Astrocyte (in vitro differentiated cells and primary cell): ENCODE measurements at regions not wholly inside any gene's neighbourhood (a gene's known extent, or its start where the extent isn't known, plus 50 kb on each side); places are given as distances from the start of the nearest gene placed in this dataset.

Source experiments
- DNase-seq: peaks from one replicate; pipeline ENCODE4 v3.0.0-alpha.2; 2010; ENCODE audit warnings: low read depth
- FAIRE-seq: peaks from 2 replicates; lab custom pipeline; 2011; peaks lifted over from hg19 to GRCh38; lab: Jason Lieb, UNC
- H2AFZ ChIP-seq: 2 replicates; pipeline ENCODE4 v1.6.0; 2012; ENCODE audit warnings: low read depth, low read length, inconsistent platforms
- H3K27ac ChIP-seq: 2 replicates; pipeline ENCODE4 v1.5.1; 2011; ENCODE audit warnings: low read depth, low read length, inconsistent platforms
- H3K27me3 ChIP-seq: 2 replicates; pipeline ENCODE4 v1.6.0; 2011; ENCODE audit warnings: low read length, inconsistent platforms; ENCODE audit not compliant: insufficient read depth
- H3K36me3 ChIP-seq: 2 replicates; pipeline ENCODE4 v1.5.1; 2011; ENCODE audit warnings: low read length, inconsistent platforms; ENCODE audit not compliant: insufficient read depth
- H3K4me1 ChIP-seq: 2 replicates; pipeline ENCODE4 v1.5.1; 2011; ENCODE audit warnings: low read length, inconsistent platforms; ENCODE audit not compliant: insufficient read depth
- H3K4me2 ChIP-seq: 2 replicates; pipeline ENCODE4 v1.6.0; 2012; ENCODE audit warnings: low read length, inconsistent platforms
- H3K4me3 ChIP-seq: 2 replicates; pipeline ENCODE4 v1.5.1; 2011; ENCODE audit warnings: low read depth, mild to moderate bottlenecking, low read length, inconsistent platforms; ENCODE audit not compliant: insufficient read depth
- H3K79me2 ChIP-seq: 2 replicates; pipeline ENCODE4 v1.6.0; 2012; ENCODE audit warnings: mild to moderate bottlenecking, low read length, inconsistent platforms; ENCODE audit not compliant: insufficient read depth
- H3K9ac ChIP-seq: 2 replicates; pipeline ENCODE4 v1.6.0; 2012; ENCODE audit warnings: mild to moderate bottlenecking, low read length, inconsistent platforms
- H3K9me3 ChIP-seq: 2 replicates; pipeline ENCODE4 v1.5.1; 2012; ENCODE audit warnings: low read depth, mild to moderate bottlenecking, low read length, inconsistent platforms; ENCODE audit not compliant: insufficient read depth
- H4K20me1 ChIP-seq: 2 replicates; pipeline ENCODE4 v1.6.0; 2012; ENCODE audit warnings: low read length, inconsistent platforms; ENCODE audit not compliant: insufficient read depth
- H3K27ac Mint-ChIP-seq: one replicate; pipeline ENCODE4 v1.8.0; 2021; ENCODE audit warnings: mild to moderate bottlenecking, mixed read lengths; ENCODE audit not compliant: unreplicated experiment
- H3K27me3 Mint-ChIP-seq: one replicate; pipeline ENCODE4 v1.8.0; 2021; ENCODE audit warnings: low read depth, mixed read lengths; ENCODE audit not compliant: unreplicated experiment
- H3K36me3 Mint-ChIP-seq: one replicate; pipeline ENCODE4 v1.8.0; 2021; ENCODE audit warnings: low read depth, mixed read lengths; ENCODE audit not compliant: unreplicated experiment
- H3K4me1 Mint-ChIP-seq: one replicate; pipeline ENCODE4 v1.8.0; 2021; ENCODE audit warnings: low read depth, mixed read lengths; ENCODE audit not compliant: unreplicated experiment
- H3K4me3 Mint-ChIP-seq: one replicate; pipeline ENCODE4 v1.8.0; 2021; ENCODE audit warnings: mild to moderate bottlenecking, moderate library complexity, mixed read lengths; ENCODE audit not compliant: unreplicated experiment
- H3K9me3 Mint-ChIP-seq: one replicate; pipeline ENCODE4 v1.8.0; 2021; ENCODE audit warnings: mild to moderate bottlenecking, mixed read lengths; ENCODE audit not compliant: unreplicated experiment
- EZH2 ChIP-seq: IDR thresholded peaks from 2 replicates; pipeline ENCODE4 v1.6.1; 2012; ENCODE audit warnings: mild to moderate bottlenecking, low read length, inconsistent platforms; ENCODE audit not compliant: insufficient read depth
- TF ChIP-seq, protein P1 (sequence below): IDR thresholded peaks from 2 replicates; pipeline ENCODE4 v1.5.1; 2011; ENCODE audit warnings: low read depth, mild to moderate bottlenecking, inconsistent platforms, low read length, moderate library complexity; ENCODE audit not compliant: insufficient read depth

DNA sequence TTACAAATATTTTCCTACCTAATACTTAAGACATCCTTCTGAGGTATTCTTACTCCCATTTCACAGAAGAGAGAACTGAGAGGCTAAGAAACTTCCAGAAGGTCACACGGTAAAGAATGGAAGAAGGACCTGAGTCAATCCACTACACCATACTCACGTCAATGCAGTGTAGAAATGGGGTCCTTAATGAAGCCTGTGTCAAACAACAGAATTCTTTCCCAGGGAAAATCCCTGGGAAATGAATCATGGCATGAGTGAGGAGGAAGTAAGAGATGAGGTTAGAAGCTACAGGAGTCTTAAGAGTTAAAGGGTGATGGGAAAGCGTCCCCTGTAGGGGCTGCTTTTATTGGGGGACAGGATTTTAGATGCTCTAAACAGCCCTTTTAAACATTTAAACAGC lies 147.9 kb downstream of the C11orf91 start:
- Histone ChIP-seq H3K79me2 (no peaks in the 10 kb centered on the region), H3K4me3 (no peak overlapping the region), H3K27ac (peak overlapping the region; percentile 74), H3K4me1 (peaks cover 13% of the 10 kb centered on the region), H2AFZ (no peak overlapping the region), H3K9ac (peak overlapping the region; percentile 17), H4K20me1 (no peaks in the 10 kb centered on the region), H3K4me2 (no peak overlapping the region), H3K27me3 (no peaks in the 10 kb centered on the region), H3K36me3 (no peaks in the 10 kb centered on the region), H3K9me3 (no peaks in the 10 kb centered on the region)
- Mint-ChIP-seq H3K9me3 (no peaks in the 10 kb centered on the region), H3K4me3 (no peak overlapping the region), H3K36me3 (peaks cover 3% of the 10 kb centered on the region), H3K4me1 (peaks cover 16% of the 10 kb centered on the region), H3K27me3 (peaks cover 1% of the 10 kb centered on the region), H3K27ac (no peak overlapping the region)
- DNase-seq (peak; percentile 68), FAIRE-seq (no peak)
- TF ChIP-seq EZH2: no peak
- TF ChIP-seq, protein P1, sequence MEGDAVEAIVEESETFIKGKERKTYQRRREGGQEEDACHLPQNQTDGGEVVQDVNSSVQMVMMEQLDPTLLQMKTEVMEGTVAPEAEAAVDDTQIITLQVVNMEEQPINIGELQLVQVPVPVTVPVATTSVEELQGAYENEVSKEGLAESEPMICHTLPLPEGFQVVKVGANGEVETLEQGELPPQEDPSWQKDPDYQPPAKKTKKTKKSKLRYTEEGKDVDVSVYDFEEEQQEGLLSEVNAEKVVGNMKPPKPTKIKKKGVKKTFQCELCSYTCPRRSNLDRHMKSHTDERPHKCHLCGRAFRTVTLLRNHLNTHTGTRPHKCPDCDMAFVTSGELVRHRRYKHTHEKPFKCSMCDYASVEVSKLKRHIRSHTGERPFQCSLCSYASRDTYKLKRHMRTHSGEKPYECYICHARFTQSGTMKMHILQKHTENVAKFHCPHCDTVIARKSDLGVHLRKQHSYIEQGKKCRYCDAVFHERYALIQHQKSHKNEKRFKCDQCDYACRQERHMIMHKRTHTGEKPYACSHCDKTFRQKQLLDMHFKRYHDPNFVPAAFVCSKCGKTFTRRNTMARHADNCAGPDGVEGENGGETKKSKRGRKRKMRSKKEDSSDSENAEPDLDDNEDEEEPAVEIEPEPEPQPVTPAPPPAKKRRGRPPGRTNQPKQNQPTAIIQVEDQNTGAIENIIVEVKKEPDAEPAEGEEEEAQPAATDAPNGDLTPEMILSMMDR: no peak

- no peak for TF ChIP-seq EZH2
- TF ChIP-seq, protein P1: no peak
- Histone ChIP-seq H3K79me2 (no peaks in the 10 kb centered on the region), H3K27me3 (no peaks in the 10 kb centered on the region), H3K27ac (no peak overlapping the region), H3K4me2 (no peak overlapping the region), H4K20me1 (no peaks in the 10 kb centered on the region), H3K4me3 (no peak overlapping the region), H2AFZ (no peak overlapping the region), H3K9me3 (no peaks in the 10 kb centered on the region), H3K9ac (no peak overlapping the region), H3K4me1 (peaks cover 9% of the 10 kb centered on the region), H3K36me3 (no peaks in the 10 kb centered on the region)
- peaks cover 5% of the 10 kb centered on the region for H3K4me1 Mint-ChIP-seq
- FAIRE-seq (no peak), DNase-seq (no peak)
- H3K9me3 Mint-ChIP-seq: no peaks in the 10 kb centered on the region
- H3K36me3 Mint-ChIP-seq: peaks cover 3% of the 10 kb centered on the region
- no peak overlapping the region for H3K4me3 Mint-ChIP-seq
- no peak overlapping the region for H3K27ac Mint-ChIP-seq
- H3K27me3 Mint-ChIP-seq: peaks cover 1% of the 10 kb centered on the region
These were observed 149.6 kb downstream of the C11orf91 start for GRCh38 chr11:33551051-33551450.

GRCh38 chr11:33549483-33549882 lies 151.1 kb downstream of the C11orf91 start:
- Histone ChIP-seq H3K27me3 (no peaks in the 10 kb centered on the region), H3K4me3 (no peak overlapping the region), H3K27ac (no peak overlapping the region), H4K20me1 (no peaks in the 10 kb centered on the region), H3K79me2 (no peaks in the 10 kb centered on the region), H3K36me3 (peaks cover 4% of the 10 kb centered on the region), H3K9ac (no peak overlapping the region), H3K4me2 (no peak overlapping the region), H3K4me1 (peaks cover 13% of the 10 kb centered on the region), H3K9me3 (no peaks in the 10 kb centered on the region), H2AFZ (no peak overlapping the region)
- TF ChIP-seq, protein P1: no peak
- TF ChIP-seq EZH2: no peak
- peaks cover 1% of the 10 kb centered on the region for H3K27me3 Mint-ChIP-seq
- H3K27ac Mint-ChIP-seq: no peak overlapping the region
- H3K4me1 Mint-ChIP-seq: peaks cover 5% of the 10 kb centered on the region
- FAIRE-seq: no peak
- H3K9me3 Mint-ChIP-seq: no peaks in the 10 kb centered on the region
- H3K36me3 Mint-ChIP-seq: peaks cover 6% of the 10 kb centered on the region
- H3K4me3 Mint-ChIP-seq: no peak overlapping the region
- no peak for DNase-seq
